Naive thymus-derived CD8-positive, alpha-beta T cell (primary cell): ENCODE measurements at regions not wholly inside any gene's neighbourhood (a gene's known extent, or its start where the extent isn't known, plus 50 kb on each side); places are given as distances from the start of the nearest gene placed in this dataset.

ENCODE experiments used
- ATAC-seq, 2 donors: fragments of 150-1000 bp; cut with Tn5 transposase in 1 of 2; sonication (Bioruptor Pico), chemical (Tn5 transposase) in 1 of 2; 1 replicate in 1 of 2; 2 replicates in 1 of 2; pipeline ENCODE4 v1.10.0; 2021; ENCODE audit warnings: mild to moderate bottlenecking in 2 of 2, moderate library complexity in 2 of 2
- POLR2A ChIA-PET: fragments of 350-600 bp; sonication (Branson Sonifier 250); formaldehyde crosslinking; loops from one replicate; lab custom pipeline; 2021; ENCODE audit warnings: antibody characterized with exemption; lab: Charles Lee
- DNase-seq, 10 donors: peaks; one replicate each; pipeline versions ENCODE4 v3.0.0 to v3.0.0-alpha.2; 2020 to 2022
- H3K27ac Mint-ChIP-seq, 10 donors: one replicate each; pipeline ENCODE4 v1.8.0; 2020 to 2022; ENCODE audit warnings: mild to moderate bottlenecking in 10 of 10, mixed read lengths in 10 of 10, moderate library complexity in 4 of 10, inconsistent platforms in 1 of 10
- H3K27me3 Mint-ChIP-seq, 5 donors: one replicate each; pipeline ENCODE4 v1.8.0; 2021 to 2022; ENCODE audit warnings: mixed read lengths in 5 of 5
- H3K36me3 Mint-ChIP-seq, 3 donors: one replicate each; pipeline ENCODE4 v1.8.0; 2020 to 2022; ENCODE audit warnings: mixed read lengths in 3 of 3, mild to moderate bottlenecking in 2 of 3, inconsistent platforms in 1 of 3
- H3K4me1 Mint-ChIP-seq, 4 donors: one replicate each; pipeline ENCODE4 v1.8.0; 2021 to 2022; ENCODE audit warnings: mixed read lengths in 4 of 4
- H3K4me3 Mint-ChIP-seq, 10 donors: one replicate each; pipeline ENCODE4 v1.8.0; 2020 to 2022; ENCODE audit warnings: mild to moderate bottlenecking in 10 of 10, mixed read lengths in 10 of 10, moderate library complexity in 6 of 10, inconsistent platforms in 1 of 10
- H3K9me3 Mint-ChIP-seq, 9 donors: one replicate each; pipeline ENCODE4 v1.8.0; 2020 to 2022; ENCODE audit warnings: mixed read lengths in 9 of 9, mild to moderate bottlenecking in 3 of 9, inconsistent platforms in 1 of 9, moderate library complexity in 1 of 9

- Mint-ChIP-seq H3K9me3 (peaks cover 3 to 50% (median 42%) of the 10 kb centered on the region in 9 donors), H3K4me3 (no peak overlapping the region), H3K27ac (no peak overlapping the region), H3K27me3 (peaks cover 0 to 13% (median 5%) of the 10 kb centered on the region in 5 donors), H3K4me1 (no peaks in the 10 kb centered on the region), H3K36me3 (peaks cover 0 to 28% (median 24%) of the 10 kb centered on the region in 3 donors)
- no peak for ATAC-seq
- DNase-seq: no peak
- POLR2A ChIA-PET: no interaction called here
These were observed 201.8 kb upstream of the ARID1B start for GRCh38 chr6:156575361-156575760.

- Mint-ChIP-seq H3K36me3 (peaks cover 0 to 2% (median 0%) of the 10 kb centered on the region in 3 donors), H3K27ac (no peak overlapping the region), H3K4me3 (no peak overlapping the region), H3K27me3 (peaks cover 6 to 18% (median 9%) of the 10 kb centered on the region in 5 donors), H3K4me1 (peaks cover 0 to 7% (median 4%) of the 10 kb centered on the region in 4 donors), H3K9me3 (peaks cover 0 to 16% (median 3%) of the 10 kb centered on the region in 9 donors)
- no peak for DNase-seq
- ATAC-seq: peak in 1 of 2 donors; percentile 22
- POLR2A ChIA-PET: no interaction called here
These were observed 212.4 kb upstream of the ARID1B start for GRCh38 chr6:156564807-156565149.

- POLR2A ChIA-PET: no interaction called here
- H3K27me3 Mint-ChIP-seq: peaks cover 6 to 17% (median 9%) of the 10 kb centered on the region in 5 donors
- H3K4me3 Mint-ChIP-seq: no peak overlapping the region
- ATAC-seq (peak; percentile 88 to 100), DNase-seq (peak; percentile 55 to 81 (median 72))
- H3K27ac Mint-ChIP-seq: peak overlapping the region in 1 of 10 donors; percentile 22
- peaks cover 0 to 5% (median 0%) of the 10 kb centered on the region in 3 donors for H3K36me3 Mint-ChIP-seq
- H3K4me1 Mint-ChIP-seq: peaks cover 0 to 7% (median 4%) of the 10 kb centered on the region in 4 donors
- H3K9me3 Mint-ChIP-seq: peaks cover 0 to 18% (median 3%) of the 10 kb centered on the region in 9 donors
These were observed 212.9 kb upstream of the ARID1B start for GRCh38 chr6:156564127-156564806.

GRCh38 chr6:156563714-156564113, 213.5 kb upstream of the ARID1B start:
- POLR2A ChIA-PET: no interaction called here
- peaks cover 4 to 16% (median 9%) of the 10 kb centered on the region in 5 donors for H3K27me3 Mint-ChIP-seq
- peaks cover 0 to 18% (median 3%) of the 10 kb centered on the region in 9 donors for H3K9me3 Mint-ChIP-seq
- no peak overlapping the region for H3K27ac Mint-ChIP-seq
- no peak overlapping the region for H3K4me3 Mint-ChIP-seq
- H3K4me1 Mint-ChIP-seq: peaks cover 0 to 7% (median 4%) of the 10 kb centered on the region in 4 donors
- ATAC-seq (no peak), DNase-seq (no peak)
- peaks cover 0 to 5% (median 0%) of the 10 kb centered on the region in 3 donors for H3K36me3 Mint-ChIP-seq

- Mint-ChIP-seq H3K27me3 (peaks cover 0 to 12% (median 7%) of the 10 kb centered on the region in 5 donors), H3K4me1 (peaks cover 0 to 8% (median 4%) of the 10 kb centered on the region in 4 donors), H3K9me3 (peaks cover 0 to 18% (median 3%) of the 10 kb centered on the region in 9 donors), H3K4me3 (no peak overlapping the region), H3K36me3 (peaks cover 0 to 5% (median 0%) of the 10 kb centered on the region in 3 donors), H3K27ac (no peak overlapping the region)
- ATAC-seq (no peak), DNase-seq (no peak)
- POLR2A ChIA-PET: interaction anchor here (0.7 kb wide), 1 partner anchor 18 kb away, joined by 4 read pairs; no protein-coding TSS in a partner anchor
These were observed 214.5 kb upstream of the ARID1B start for GRCh38 chr6:156562636-156563035.

- POLR2A ChIA-PET: no interaction called here
- ATAC-seq (no peak), DNase-seq (no peak)
- Mint-ChIP-seq H3K9me3 (peaks cover 0 to 18% (median 3%) of the 10 kb centered on the region in 9 donors), H3K27ac (peak overlapping the region in 1 of 10 donors; percentile 5), H3K36me3 (peaks cover 0 to 5% (median 0%) of the 10 kb centered on the region in 3 donors), H3K4me1 (peaks cover 0 to 14% (median 4%) of the 10 kb centered on the region in 4 donors), H3K27me3 (peaks cover 5 to 16% (median 6%) of the 10 kb centered on the region in 5 donors), H3K4me3 (no peak overlapping the region)
These were observed 215.2 kb upstream of the ARID1B start for GRCh38 chr6:156562019-156562418.

GRCh38 chr6:156560476-156560875, 216.7 kb upstream of the ARID1B start:
- DNase-seq (no peak), ATAC-seq (no peak)
- Mint-ChIP-seq H3K9me3 (peaks cover 0 to 18% (median 3%) of the 10 kb centered on the region in 9 donors), H3K4me1 (peaks cover 2 to 17% (median 4%) of the 10 kb centered on the region in 4 donors), H3K27me3 (peaks cover 4 to 19% (median 7%) of the 10 kb centered on the region in 5 donors), H3K36me3 (peaks cover 0 to 5% (median 0%) of the 10 kb centered on the region in 3 donors), H3K27ac (no peak overlapping the region), H3K4me3 (no peak overlapping the region)
- POLR2A ChIA-PET: no interaction called here

GRCh38 chr6:156559162-156559690, 218.0 kb upstream of the ARID1B start:
- POLR2A ChIA-PET: no interaction called here

GRCh38 chr6:156557911-156558259, 219.3 kb upstream of the ARID1B start:
- H3K9me3 Mint-ChIP-seq: peaks cover 0 to 18% (median 3%) of the 10 kb centered on the region in 9 donors
- ATAC-seq (no peak), DNase-seq (no peak)
- H3K4me1 Mint-ChIP-seq: peaks cover 0 to 10% (median under 1%) of the 10 kb centered on the region in 4 donors
- peaks cover 4 to 15% (median 6%) of the 10 kb centered on the region in 5 donors for H3K27me3 Mint-ChIP-seq
- peaks cover 0 to 5% (median 0%) of the 10 kb centered on the region in 3 donors for H3K36me3 Mint-ChIP-seq
- no peak overlapping the region for H3K4me3 Mint-ChIP-seq
- no peak overlapping the region for H3K27ac Mint-ChIP-seq
- POLR2A ChIA-PET: no interaction called here

More at GRCh38 chr6:156559162-156559690, 218.0 kb upstream of the ARID1B start:
- Mint-ChIP-seq H3K9me3 (peaks cover 0 to 18% (median 3%) of the 10 kb centered on the region in 9 donors), H3K27ac (peak overlapping the region in 2 of 10 donors; percentile 37 to 58), H3K36me3 (peaks cover 0 to 5% (median 0%) of the 10 kb centered on the region in 3 donors), H3K27me3 (peaks cover 4 to 18% (median 7%) of the 10 kb centered on the region in 5 donors), H3K4me1 (peaks cover 1 to 12% (median 2%) of the 10 kb centered on the region in 4 donors), H3K4me3 (no peak overlapping the region)
- no peak for DNase-seq
- ATAC-seq: no peak

- H3K36me3 Mint-ChIP-seq: peaks cover 0 to 5% (median 0%) of the 10 kb centered on the region in 3 donors
- ATAC-seq (no peak), DNase-seq (no peak)
- H3K27ac Mint-ChIP-seq: peak overlapping the region in 1 of 10 donors; percentile 48
- peaks cover 0 to 18% (median 3%) of the 10 kb centered on the region in 9 donors for H3K9me3 Mint-ChIP-seq
- peaks cover 4 to 15% (median 6%) of the 10 kb centered on the region in 5 donors for H3K27me3 Mint-ChIP-seq
- H3K4me3 Mint-ChIP-seq: no peak overlapping the region
- POLR2A ChIA-PET: no interaction called here
- peaks cover 0 to 10% (median under 1%) of the 10 kb centered on the region in 4 donors for H3K4me1 Mint-ChIP-seq
These were observed 219.8 kb upstream of the ARID1B start for GRCh38 chr6:156557251-156557910.

GRCh38 chr6:156556811-156557210, 220.4 kb upstream of the ARID1B start:
- DNase-seq: no peak
- POLR2A ChIA-PET: no interaction called here
- peaks cover 0 to 5% (median 0%) of the 10 kb centered on the region in 3 donors for H3K36me3 Mint-ChIP-seq
- ATAC-seq: no peak
- H3K4me3 Mint-ChIP-seq: no peak overlapping the region
- peak overlapping the region in 1 of 10 donors; percentile 62 for H3K27ac Mint-ChIP-seq
- H3K9me3 Mint-ChIP-seq: peaks cover 0 to 18% (median 3%) of the 10 kb centered on the region in 9 donors
- H3K27me3 Mint-ChIP-seq: peaks cover 4 to 15% (median 6%) of the 10 kb centered on the region in 5 donors
- H3K4me1 Mint-ChIP-seq: peaks cover 0 to 10% (median under 1%) of the 10 kb centered on the region in 4 donors

GRCh38 chr6:156555116-156555515, 222.1 kb upstream of the ARID1B start:
- POLR2A ChIA-PET: interaction anchor here (0.6 kb wide), 1 partner anchor 530 kb away, joined by 3 read pairs; no protein-coding TSS in a partner anchor
- peaks cover 1 to 15% (median 4%) of the 10 kb centered on the region in 5 donors for H3K27me3 Mint-ChIP-seq
- H3K4me1 Mint-ChIP-seq: peaks cover 0 to 10% (median 2%) of the 10 kb centered on the region in 4 donors
- H3K4me3 Mint-ChIP-seq: no peak overlapping the region
- H3K27ac Mint-ChIP-seq: peak overlapping the region in 2 of 10 donors; percentile 5 to 51
- DNase-seq (no peak), ATAC-seq (no peak)
- peaks cover 0 to 5% (median 0%) of the 10 kb centered on the region in 9 donors for H3K9me3 Mint-ChIP-seq
- H3K36me3 Mint-ChIP-seq: peaks cover 0 to 5% (median 0%) of the 10 kb centered on the region in 3 donors
